H9 (cell line): ENCODE measurements at regions not wholly inside any gene's neighbourhood (a gene's known extent, or its start where the extent isn't known, plus 50 kb on each side); places are given as distances from the start of the nearest gene placed in this dataset.

ENCODE experiments used
- DNase-seq: peaks from one replicate; pipeline ENCODE4 v3.0.0-alpha.2; 2017
- H2AFZ ChIP-seq: one replicate; pipeline ENCODE4 v1.6.1; 2013; ENCODE audit warnings: mild to moderate bottlenecking, low read length, control low read depth, moderate library complexity
- H2AK5ac ChIP-seq: 2 replicates; pipeline ENCODE4 v1.6.1; 2013; ENCODE audit warnings: low read length, control low read depth, mixed read lengths; ENCODE audit not compliant: insufficient read length
- H2BK120ac ChIP-seq: one replicate; pipeline ENCODE4 v1.6.1; 2013; ENCODE audit warnings: low read depth, mild to moderate bottlenecking, low read length, control low read depth, inconsistent platforms; ENCODE audit not compliant: poor library complexity, severe bottlenecking
- H2BK12ac ChIP-seq: 2 replicates; pipeline ENCODE4 v1.6.1; 2013; ENCODE audit warnings: low read length, control low read depth, mixed read lengths, low read depth; ENCODE audit not compliant: insufficient read length
- H2BK15ac ChIP-seq: 2 replicates; pipeline ENCODE4 v1.6.1; 2013; ENCODE audit warnings: low read depth, low read length, control low read depth
- H2BK20ac ChIP-seq: one replicate; pipeline ENCODE4 v1.6.1; 2013; ENCODE audit warnings: low read depth, mild to moderate bottlenecking, low read length, control low read depth, inconsistent platforms; ENCODE audit not compliant: poor library complexity, severe bottlenecking
- H2BK5ac ChIP-seq: 2 replicates; pipeline ENCODE4 v1.6.1; 2013; ENCODE audit warnings: low read length, control low read depth, mixed read lengths; ENCODE audit not compliant: insufficient read length
- H3K14ac ChIP-seq: 2 replicates; pipeline ENCODE4 v1.6.1; 2013; ENCODE audit warnings: low read length, control low read depth; ENCODE audit not compliant: insufficient read depth
- H3K18ac ChIP-seq: 2 replicates; pipeline ENCODE4 v1.6.1; 2013; ENCODE audit warnings: low read depth, mild to moderate bottlenecking, mixed read lengths, low read length, control low read depth; ENCODE audit not compliant: insufficient read length
- H3K23ac ChIP-seq: 2 replicates; pipeline ENCODE4 v1.6.1; 2013; ENCODE audit warnings: low read length, control low read depth, mixed read lengths, low read depth; ENCODE audit not compliant: insufficient read length
- H3K23me2 ChIP-seq: 2 replicates; pipeline ENCODE4 v1.6.1; 2013; ENCODE audit warnings: low read depth, mild to moderate bottlenecking, mixed read lengths, low read length, control low read depth; ENCODE audit not compliant: insufficient read length, poor library complexity, severe bottlenecking
- H3K27ac ChIP-seq: 2 replicates; pipeline ENCODE4 v1.5.1; 2013; ENCODE audit warnings: low read length, control low read depth, mixed read lengths, low read depth; ENCODE audit not compliant: insufficient read length
- H3K27me3 ChIP-seq: 2 replicates; pipeline ENCODE4 v1.6.1; 2013; ENCODE audit warnings: low read length, control low read depth, inconsistent platforms; ENCODE audit not compliant: insufficient read depth
- H3K4ac ChIP-seq: 2 replicates; pipeline ENCODE4 v1.6.1; 2013; ENCODE audit warnings: low read depth, mild to moderate bottlenecking, control low read depth, inconsistent platforms, low read length, moderate library complexity
- H3K4me1 ChIP-seq: 2 replicates; pipeline ENCODE4 v1.6.1; 2013; ENCODE audit warnings: low read length, control low read depth, inconsistent platforms; ENCODE audit not compliant: insufficient read depth
- H3K4me2 ChIP-seq: 2 replicates; pipeline ENCODE4 v1.6.1; 2013; ENCODE audit warnings: low read length, control low read depth, mixed read lengths; ENCODE audit not compliant: insufficient read length, insufficient read depth
- H3K56ac ChIP-seq: 2 replicates; pipeline ENCODE4 v1.6.1; 2013; ENCODE audit warnings: low read depth, mild to moderate bottlenecking, mixed read lengths, low read length, control low read depth; ENCODE audit not compliant: insufficient read length
- H3K79me1 ChIP-seq: 2 replicates; pipeline ENCODE4 v1.6.1; 2013; ENCODE audit warnings: low read depth, mild to moderate bottlenecking, moderate library complexity, low read length, control low read depth, inconsistent platforms; ENCODE audit not compliant: insufficient read depth, poor library complexity, severe bottlenecking
- H3K79me2 ChIP-seq: 2 replicates; pipeline ENCODE4 v1.6.1; 2013; ENCODE audit warnings: low read length, control low read depth, inconsistent platforms; ENCODE audit not compliant: insufficient read depth
- H3K9ac ChIP-seq: 2 replicates; pipeline ENCODE4 v1.6.1; 2013; ENCODE audit warnings: low read length, control low read depth, mixed read lengths; ENCODE audit not compliant: insufficient read length; ENCODE audit errors: extremely low read depth
- H3K9me3 ChIP-seq: one replicate; pipeline ENCODE4 v1.6.1; 2013; ENCODE audit warnings: low read depth, low read length, inconsistent platforms; ENCODE audit not compliant: control insufficient read depth
- H3T11ph ChIP-seq: one replicate; pipeline ENCODE4 v1.6.1; 2013; ENCODE audit warnings: mild to moderate bottlenecking, low read length, control low read depth, inconsistent platforms
- H4K20me1 ChIP-seq: one replicate; pipeline ENCODE4 v1.6.1; 2013; ENCODE audit not compliant: control insufficient read depth, insufficient read length, insufficient read depth
- H4K5ac ChIP-seq: 2 replicates; pipeline ENCODE4 v1.6.1; 2013; ENCODE audit warnings: low read depth, mild to moderate bottlenecking, mixed read lengths, low read length, control low read depth; ENCODE audit not compliant: insufficient read length
- H4K8ac ChIP-seq: replicated peaks from 2 replicates; pipeline ENCODE4 v1.6.1; 2013; ENCODE audit warnings: low read length, control low read depth, mixed read lengths, low read depth; ENCODE audit not compliant: insufficient read length
- H4K91ac ChIP-seq: 2 replicates; pipeline ENCODE4 v1.6.1; 2013; ENCODE audit warnings: low read depth, mild to moderate bottlenecking, moderate library complexity, mixed read lengths, low read length, control low read depth; ENCODE audit not compliant: insufficient read length
- H3K27ac Mint-ChIP-seq, 3 experiments: 2 replicates in 2 of 3; 3 replicates in 1 of 3; pipeline ENCODE4 v1.8.0; 2020 to 2021; ENCODE audit warnings: mixed read lengths in 3 of 3, mild to moderate bottlenecking in 1 of 3, moderate library complexity in 1 of 3
- H3K27me3 Mint-ChIP-seq: 2 replicates; pipeline ENCODE4 v1.8.0; 2021; ENCODE audit warnings: low read depth, mild to moderate bottlenecking, moderate library complexity, mixed read lengths
- H3K36me3 Mint-ChIP-seq, 3 experiments: 2 replicates in 2 of 3; 3 replicates in 1 of 3; pipeline ENCODE4 v1.8.0; 2020 to 2021; ENCODE audit warnings: low read depth in 3 of 3, mixed read lengths in 3 of 3; ENCODE audit not compliant: insufficient read depth in 1 of 3
- H3K4me1 Mint-ChIP-seq, 2 experiments: 2 replicates each; pipeline ENCODE4 v1.8.0; 2020; ENCODE audit warnings: mixed read lengths in 2 of 2
- H3K4me3 Mint-ChIP-seq, 2 experiments: 2 replicates in 1 of 2; 3 replicates in 1 of 2; pipeline ENCODE4 v1.8.0; 2020 to 2021; ENCODE audit warnings: mild to moderate bottlenecking in 2 of 2, mixed read lengths in 2 of 2, moderate library complexity in 1 of 2
- H3K9me3 Mint-ChIP-seq, 2 experiments: 2 replicates in 1 of 2; 3 replicates in 1 of 2; pipeline ENCODE4 v1.8.0; 2020; ENCODE audit warnings: mild to moderate bottlenecking in 2 of 2, mixed read lengths in 2 of 2, moderate library complexity in 1 of 2
- CTCF ChIP-seq: fragments of 200-600 bp; sonication (generic); conservative IDR thresholded peaks from 3 replicates; pipeline ENCODE4 v1.8.0; 2021; ENCODE audit warnings: antibody characterized with exemption, mild to moderate bottlenecking
- WGBS: extraction: QIAGEN DNeasy Blood & Tissue Kit; methylation state at CpG from one replicate; pipeline ENCODE4 v1.1.7; 2013; ENCODE audit warnings: missing lambda C conversion rate, low lambda C conversion rate, mixed read lengths; ENCODE audit not compliant: insufficient read length; ENCODE audit errors: extremely low coverage; 5-methylcytosine and 5-hydroxymethylcytosine counted together

- Histone ChIP-seq H3K14ac (no peak overlapping the region), H4K5ac (no peak overlapping the region), H3K4ac (no peak overlapping the region), H2BK120ac (no peak overlapping the region), H3K79me2 (no peaks in the 10 kb centered on the region), H2BK12ac (no peak overlapping the region), H2BK15ac (no peak overlapping the region), H3K23ac (no peak overlapping the region), H3K79me1 (no peaks in the 10 kb centered on the region), H3K56ac (no peak overlapping the region), H2BK5ac (no peak overlapping the region), H3K4me2 (no peak overlapping the region), H3K4me1 (no peaks in the 10 kb centered on the region), H2AK5ac (no peak overlapping the region), H3T11ph (no peak overlapping the region), H4K91ac (no peak overlapping the region), H4K8ac (no peak overlapping the region), H2BK20ac (no peak overlapping the region), H3K9ac (no peak overlapping the region), H3K23me2 (no peaks in the 10 kb centered on the region), H3K9me3 (no peaks in the 10 kb centered on the region), H3K27ac (no peak overlapping the region), H3K18ac (no peak overlapping the region), H4K20me1 (no peaks in the 10 kb centered on the region), H2AFZ (no peak overlapping the region), H3K27me3 (no peaks in the 10 kb centered on the region)
- no peaks in the 10 kb centered on the region for H3K27me3 Mint-ChIP-seq
- no peak for TF ChIP-seq CTCF
- no peaks in the 10 kb centered on the region for H3K9me3 Mint-ChIP-seq
- H3K4me1 Mint-ChIP-seq = peaks cover 0 to 2% of the 10 kb centered on the region in 2 experiments; a peak in 1 of 4 replicates
- H3K4me3 Mint-ChIP-seq = no peak overlapping the region
- no peak overlapping the region for H3K27ac Mint-ChIP-seq
- DNase-seq = no peak
- no CpG with 5 or more reads among the region's 5 CpGs for WGBS
- no peaks in the 10 kb centered on the region for H3K36me3 Mint-ChIP-seq
These were observed 186.3 kb upstream of the PLEKHA5 start for GRCh38 chr12:18943200-18943599.
